ENCODE measurements at regions not wholly inside any gene's neighbourhood (a gene's known extent, or its start where the extent isn't known, plus 50 kb on each side); places are given as distances from the start of the nearest gene placed in this dataset.
"Not testable (repeated sequence)": the region's sequence is repeated elsewhere in the genome, so short reads cannot be mapped to it uniquely, and the experiment has no call there.

GRCh38 chr4:188663369-188663768 is 524.1 kb downstream of the TRIML1 start:
- no peak overlapping the region for H3K4me3 ChIP-seq (ENCODE audit: low read depth, low read length)
- TF ChIP-seq CTCF (IDR thresholded peaks at IDR 0.05; ENCODE audit: low read depth, low read length) = no peak

GRCh38 chr4:188665491-188666457 is 526.5 kb downstream of the TRIML1 start:
- H3K4me3 ChIP-seq (ENCODE audit: low read depth, low read length) = no peak overlapping the region
- TF ChIP-seq CTCF (IDR thresholded peaks at IDR 0.05; ENCODE audit: low read depth, low read length) = no peak

GRCh38 chr4:188678691-188679090 is 539.5 kb downstream of the TRIML1 start:
- not testable (repeated sequence) for H3K4me3 ChIP-seq (ENCODE audit: low read depth, low read length)

- TF ChIP-seq CTCF (IDR thresholded peaks at IDR 0.05; ENCODE audit: low read depth, low read length) = no peak
- no peak overlapping the region for H3K4me3 ChIP-seq (ENCODE audit: low read depth, low read length)
Observed at GRCh38 chr4:188680004-188680666, 540.9 kb downstream of the TRIML1 start.

GRCh38 chr4:188680667-188681063 is 541.4 kb downstream of the TRIML1 start:
- no peak for TF ChIP-seq CTCF (IDR thresholded peaks at IDR 0.05; ENCODE audit: low read depth, low read length)
- no peak overlapping the region for H3K4me3 ChIP-seq (ENCODE audit: low read depth, low read length)

- no peak overlapping the region for H3K4me3 ChIP-seq (ENCODE audit: low read depth, low read length)
- TF ChIP-seq CTCF (IDR thresholded peaks at IDR 0.05; ENCODE audit: low read depth, low read length) = no peak
Observed at GRCh38 chr4:188682321-188682720, 543.1 kb downstream of the TRIML1 start.

GRCh38 chr4:188683571-188683970 is 544.3 kb downstream of the TRIML1 start:
- no peak for TF ChIP-seq CTCF (IDR thresholded peaks at IDR 0.05; ENCODE audit: low read depth, low read length)
- no peak overlapping the region for H3K4me3 ChIP-seq (ENCODE audit: low read depth, low read length)

Measured in WI38 (cell line).